ENCODE measurements at regions not wholly inside any gene's neighbourhood (a gene's known extent, or its start where the extent isn't known, plus 50 kb on each side); places are given as distances from the start of the nearest gene placed in this dataset.

GRCh38 chr7:20062932-20063331 is 154.3 kb downstream of the MACC1 start:
- Mint-ChIP-seq H3K4me3 (ENCODE audit: unreplicated experiment) (no peak overlapping the region), H3K27me3 (ENCODE audit: insufficient read depth, unreplicated experiment) (no peaks in the 10 kb centered on the region), H3K27ac (ENCODE audit: unreplicated experiment) (peak overlapping the region; percentile 22), H3K36me3 (ENCODE audit: insufficient read depth, unreplicated experiment) (no peaks in the 10 kb centered on the region), H3K4me1 (ENCODE audit: low read depth, unreplicated experiment) (no peaks in the 10 kb centered on the region), H3K9me3 (ENCODE audit: unreplicated experiment) (peaks cover 11% of the 10 kb centered on the region)
- DNase-seq, result no peak
- Histone ChIP-seq H3K9me3 (peaks cover 11% of the 10 kb centered on the region; the same call in 1 of the 2 replicates), H3K36me3 (ENCODE audit: control insufficient read depth, insufficient read depth, low read length) (no peaks in the 10 kb centered on the region), H3K4me3 (ENCODE audit: low read depth, low read length) (no peak overlapping the region), H3K4me1 (peaks cover 15% of the 10 kb centered on the region; the same call in 1 of the 2 replicates), H3K27me3 (replicated peaks; ENCODE audit: control insufficient read depth, insufficient read depth, low read length) (no peaks in the 10 kb centered on the region)
- no TSS peak for BruUV-seq (replicated peaks)
- no peak for TF ChIP-seq CTCF (IDR thresholded peaks at IDR 0.05; ENCODE audit: insufficient read depth in 1 of 2, low read depth in 1 of 2, low read length in 1 of 2, severe bottlenecking in 1 of 2, unreplicated experiment in 1 of 2)
- CTCF ChIA-PET, result no interaction called here
- intact Hi-C loops (cut with micrococcal nuclease; ENCODE audit: unreplicated experiment), result no loop called here
- POLR2A ChIA-PET, result no interaction called here

DNA sequence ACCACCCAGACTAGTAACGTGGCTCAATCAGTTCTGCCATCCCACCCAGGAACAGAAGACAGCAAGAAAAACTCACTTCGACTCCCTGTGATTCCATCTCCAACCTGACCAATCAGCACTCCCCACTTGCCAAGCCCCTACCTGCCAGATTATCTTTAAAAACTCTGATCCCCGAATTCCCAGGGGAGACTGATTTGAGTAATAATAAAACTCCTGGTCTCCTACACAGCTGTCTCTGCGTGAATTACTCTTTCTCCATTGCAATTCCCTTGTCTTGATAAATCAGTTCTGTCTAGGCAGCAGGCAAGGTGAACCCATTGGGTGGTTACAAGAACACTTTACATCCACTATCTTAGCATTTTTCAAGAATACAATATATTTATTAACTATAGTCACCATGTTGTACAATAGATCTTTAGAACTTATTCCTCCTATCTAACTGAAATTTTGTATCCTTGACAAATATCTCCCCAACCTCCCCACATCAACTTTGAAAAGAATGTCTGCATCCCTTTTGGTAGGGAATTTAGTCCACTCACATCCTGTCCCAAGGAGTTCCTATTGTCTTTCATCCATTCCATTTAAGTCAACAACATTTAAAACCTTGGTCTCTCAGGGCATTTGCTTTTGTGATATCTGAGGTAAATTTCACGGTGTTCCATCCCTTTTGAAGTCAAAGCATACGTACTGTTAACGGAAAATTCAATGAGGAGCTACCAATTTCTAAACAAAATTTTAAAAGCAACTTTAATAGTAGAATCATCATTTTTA is 163.7 kb downstream of the MACC1 start:
- no peak overlapping the region for H3K4me3 Mint-ChIP-seq (ENCODE audit: unreplicated experiment)
- Histone ChIP-seq H3K4me3 (ENCODE audit: low read depth, low read length) (no peak overlapping the region), H3K27me3 (replicated peaks; ENCODE audit: control insufficient read depth, insufficient read depth, low read length) (no peaks in the 10 kb centered on the region), H3K9me3 (peaks cover 53% of the 10 kb centered on the region), H3K4me1 (peaks cover 36% of the 10 kb centered on the region), H3K36me3 (ENCODE audit: control insufficient read depth, insufficient read depth, low read length) (no peaks in the 10 kb centered on the region)
- no peak for DNase-seq
- no peak for TF ChIP-seq CTCF (IDR thresholded peaks at IDR 0.05; ENCODE audit: insufficient read depth in 1 of 2, low read depth in 1 of 2, low read length in 1 of 2, severe bottlenecking in 1 of 2, unreplicated experiment in 1 of 2)
- POLR2A ChIA-PET, result no interaction called here
- H3K9me3 Mint-ChIP-seq (ENCODE audit: unreplicated experiment), result peaks cover 44% of the 10 kb centered on the region
- peaks cover 28% of the 10 kb centered on the region for H3K4me1 Mint-ChIP-seq (ENCODE audit: low read depth, unreplicated experiment)
- BruUV-seq (replicated peaks), result no TSS peak
- H3K36me3 Mint-ChIP-seq (ENCODE audit: insufficient read depth, unreplicated experiment), result peaks cover 32% of the 10 kb centered on the region
- peak overlapping the region; percentile 74 for H3K27ac Mint-ChIP-seq (ENCODE audit: unreplicated experiment)
- no peaks in the 10 kb centered on the region for H3K27me3 Mint-ChIP-seq (ENCODE audit: insufficient read depth, unreplicated experiment)
- CTCF ChIA-PET, result no interaction called here
- intact Hi-C loops (cut with micrococcal nuclease; ENCODE audit: unreplicated experiment), result loop anchor here (5.0 kb wide), 1 partner anchor 79 kb away; no protein-coding TSS in a partner anchor

DNA sequence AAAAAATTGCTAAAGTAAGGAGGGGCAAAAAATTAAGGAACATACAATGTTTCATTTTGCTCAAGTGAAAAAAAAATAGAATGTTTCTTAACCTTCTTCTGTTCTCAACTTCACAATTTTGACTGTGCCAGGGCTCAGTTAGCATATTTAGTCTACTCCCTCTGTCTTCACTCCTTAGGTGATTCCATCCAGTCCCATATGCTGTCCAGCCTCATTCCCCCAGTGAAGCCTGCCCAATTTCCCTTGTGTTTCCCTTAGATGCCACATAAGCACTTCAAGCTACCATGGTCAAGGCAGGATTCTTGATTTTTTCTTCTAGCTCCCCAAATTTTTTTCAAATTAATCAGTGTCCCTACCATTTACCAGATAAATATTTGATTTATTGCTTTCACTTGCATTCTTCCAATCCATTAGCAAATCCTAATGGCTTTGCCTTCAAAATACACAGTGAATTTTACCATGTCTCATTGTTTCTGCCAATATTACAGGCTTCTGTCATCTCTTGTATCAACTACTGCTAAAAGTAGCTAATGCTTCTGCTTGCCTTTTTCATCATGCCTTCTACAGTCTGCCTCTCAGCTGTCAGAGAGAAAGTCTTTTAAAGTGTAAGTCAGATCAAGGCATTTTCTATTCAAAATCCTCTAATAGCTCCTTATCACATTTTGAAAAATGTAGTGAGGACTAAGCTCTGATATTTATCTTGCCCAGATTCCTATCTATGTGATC is 166.8 kb downstream of the MACC1 start:
- Histone ChIP-seq H3K36me3 (ENCODE audit: control insufficient read depth, insufficient read depth, low read length) (peaks cover under 1% of the 10 kb centered on the region; the same call in 1 of the 2 replicates), H3K4me3 (ENCODE audit: low read depth, low read length) (no peak overlapping the region), H3K9me3 (peaks cover 43% of the 10 kb centered on the region), H3K4me1 (peaks cover 44% of the 10 kb centered on the region), H3K27me3 (replicated peaks; ENCODE audit: control insufficient read depth, insufficient read depth, low read length) (no peaks in the 10 kb centered on the region)
- Mint-ChIP-seq H3K4me3 (ENCODE audit: unreplicated experiment) (peak overlapping the region; percentile 41), H3K27me3 (ENCODE audit: insufficient read depth, unreplicated experiment) (no peaks in the 10 kb centered on the region), H3K4me1 (ENCODE audit: low read depth, unreplicated experiment) (peaks cover 28% of the 10 kb centered on the region), H3K36me3 (ENCODE audit: insufficient read depth, unreplicated experiment) (peaks cover 32% of the 10 kb centered on the region), H3K27ac (ENCODE audit: unreplicated experiment) (peak overlapping the region; percentile 92), H3K9me3 (ENCODE audit: unreplicated experiment) (peaks cover 23% of the 10 kb centered on the region)
- intact Hi-C loops (cut with micrococcal nuclease; ENCODE audit: unreplicated experiment), result loop anchor here (2.0 to 5.0 kb wide), 5 partner anchors 36 to 688 kb away; no protein-coding TSS in a partner anchor
- BruUV-seq (replicated peaks), result TSS peak; percentile 84
- TF ChIP-seq CTCF (IDR thresholded peaks at IDR 0.05; ENCODE audit: insufficient read depth in 1 of 2, low read depth in 1 of 2, low read length in 1 of 2, severe bottlenecking in 1 of 2, unreplicated experiment in 1 of 2), result no peak
- peak in 1 of 2 experiments; percentile 48 for DNase-seq
- POLR2A ChIA-PET, result interaction anchor here (0.7 to 1.1 kb wide), 4 partner anchors 67 to 341 kb away, joined by 3 to 4 read pairs (median 3); no protein-coding TSS in a partner anchor
- CTCF ChIA-PET, result interaction anchor here (0.9 to 2.2 kb wide), 3 partner anchors 19 to 80 kb away, joined by 4 to 11 read pairs (median 6); no protein-coding TSS in a partner anchor
